BJ (cell line): ENCODE measurements at regions not wholly inside any gene's neighbourhood (a gene's known extent, or its start where the extent isn't known, plus 50 kb on each side); places are given as distances from the start of the nearest gene placed in this dataset.

Experiments used
- CTCF ChIA-PET: fragments of 350-600 bp; formaldehyde crosslinking; extraction: SDS; loops from one replicate; lab custom pipeline; 2021; ENCODE audit warnings: antibody characterized with exemption, inconsistent platforms; lab: Yijun Ruan, JAX
- POLR2A ChIA-PET: fragments of 300-600 bp; sonication (Branson Sonifier 250); formaldehyde crosslinking; extraction: SDS; loops from one replicate; lab custom pipeline; 2021; ENCODE audit warnings: antibody characterized with exemption; lab: Charles Lee
- DNase-seq: peaks from one replicate; pipeline ENCODE4 v3.0.0-alpha.2; 2011; ENCODE audit warnings: low read depth
- H3K27me3 ChIP-seq: 2 replicates; pipeline ENCODE4 v1.6.0; 2011; ENCODE audit warnings: low read length; ENCODE audit not compliant: control insufficient read depth, insufficient read depth
- H3K36me3 ChIP-seq: 2 replicates; pipeline ENCODE4 v1.5.1; 2011; ENCODE audit warnings: low read length; ENCODE audit not compliant: control insufficient read depth, insufficient read depth
- H3K4me3 ChIP-seq: 2 replicates; pipeline ENCODE4 v1.5.1; 2011; ENCODE audit warnings: low read depth, mild to moderate bottlenecking, control low read depth, low read length
- TF ChIP-seq, protein P1 (sequence below): IDR thresholded peaks from 2 replicates; pipeline ENCODE4 v1.5.1; 2011; ENCODE audit warnings: low read depth, mild to moderate bottlenecking, control low read depth, inconsistent platforms, low read length, moderate library complexity; ENCODE audit not compliant: insufficient read depth

DNA sequence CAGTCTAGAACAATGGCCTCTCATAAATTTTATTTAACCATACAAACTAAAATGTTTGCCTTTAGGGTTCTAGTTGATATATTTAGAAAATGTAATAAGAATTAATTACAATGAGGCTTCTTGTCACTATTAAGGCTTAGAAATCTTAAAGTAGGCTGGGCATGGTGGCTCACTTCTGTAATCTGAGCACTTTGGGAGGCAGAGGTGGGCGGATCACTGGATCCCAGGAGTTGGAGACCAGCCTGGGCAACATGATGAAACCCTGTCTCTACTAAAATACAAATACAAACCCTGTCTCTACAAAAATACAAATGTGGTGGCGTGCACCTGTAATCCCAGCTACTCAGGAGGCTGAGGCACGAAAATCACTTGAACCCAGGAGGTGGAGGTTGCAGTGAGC lies 99.0 kb upstream of the ADGRF1 start:
- no peak for DNase-seq
- POLR2A ChIA-PET = no interaction called here
- TF ChIP-seq, protein P1, sequence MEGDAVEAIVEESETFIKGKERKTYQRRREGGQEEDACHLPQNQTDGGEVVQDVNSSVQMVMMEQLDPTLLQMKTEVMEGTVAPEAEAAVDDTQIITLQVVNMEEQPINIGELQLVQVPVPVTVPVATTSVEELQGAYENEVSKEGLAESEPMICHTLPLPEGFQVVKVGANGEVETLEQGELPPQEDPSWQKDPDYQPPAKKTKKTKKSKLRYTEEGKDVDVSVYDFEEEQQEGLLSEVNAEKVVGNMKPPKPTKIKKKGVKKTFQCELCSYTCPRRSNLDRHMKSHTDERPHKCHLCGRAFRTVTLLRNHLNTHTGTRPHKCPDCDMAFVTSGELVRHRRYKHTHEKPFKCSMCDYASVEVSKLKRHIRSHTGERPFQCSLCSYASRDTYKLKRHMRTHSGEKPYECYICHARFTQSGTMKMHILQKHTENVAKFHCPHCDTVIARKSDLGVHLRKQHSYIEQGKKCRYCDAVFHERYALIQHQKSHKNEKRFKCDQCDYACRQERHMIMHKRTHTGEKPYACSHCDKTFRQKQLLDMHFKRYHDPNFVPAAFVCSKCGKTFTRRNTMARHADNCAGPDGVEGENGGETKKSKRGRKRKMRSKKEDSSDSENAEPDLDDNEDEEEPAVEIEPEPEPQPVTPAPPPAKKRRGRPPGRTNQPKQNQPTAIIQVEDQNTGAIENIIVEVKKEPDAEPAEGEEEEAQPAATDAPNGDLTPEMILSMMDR = no peak
- Histone ChIP-seq H3K36me3 (no peaks in the 10 kb centered on the region), H3K4me3 (no peak overlapping the region), H3K27me3 (no peaks in the 10 kb centered on the region)
- CTCF ChIA-PET = no interaction called here

- Histone ChIP-seq H3K36me3 (no peaks in the 10 kb centered on the region), H3K4me3 (no peak overlapping the region), H3K27me3 (no peaks in the 10 kb centered on the region)
- DNase-seq = no peak
- ChIA-PET POLR2A (no interaction called here), CTCF (interaction anchor here (0.8 to 1.6 kb wide), 3 partner anchors 27 to 682 kb away, joined by 3 to 5 read pairs (median 4); no protein-coding TSS in a partner anchor)
- TF ChIP-seq, protein P1 = no peak
These were observed 95.9 kb upstream of the ADGRF1 start for GRCh38 chr6:47138046-47138445.

DNA sequence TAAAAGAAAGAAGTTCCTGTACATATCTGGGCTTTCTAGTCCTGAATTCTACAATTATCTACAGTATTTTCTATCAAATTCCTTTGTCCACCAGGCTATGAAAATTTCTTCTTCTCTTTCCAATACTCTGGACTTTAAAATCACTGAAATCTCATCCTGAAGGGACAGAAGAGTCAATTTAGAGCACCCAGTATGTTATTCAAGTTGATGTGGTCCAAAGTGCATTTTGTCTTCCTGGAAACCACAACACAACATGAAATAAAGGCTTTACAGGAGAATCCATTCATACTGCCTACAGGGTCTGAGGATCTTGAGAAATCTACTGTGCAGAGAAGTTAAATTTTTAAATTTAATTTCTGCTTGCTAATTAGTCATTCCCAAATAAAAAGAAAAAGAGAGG lies 94.9 kb upstream of the ADGRF1 start:
- no peak for DNase-seq
- CTCF ChIA-PET = no interaction called here
- POLR2A ChIA-PET = no interaction called here

GRCh38 chr6:47135772-47136171 lies 93.6 kb upstream of the ADGRF1 start:
- Histone ChIP-seq H3K36me3 (no peaks in the 10 kb centered on the region), H3K4me3 (no peak overlapping the region), H3K27me3 (no peaks in the 10 kb centered on the region)
- TF ChIP-seq, protein P1 = no peak
- ChIA-PET CTCF (interaction anchor here (0.7 kb wide), 1 partner anchor 93 kb away, joined by 3 read pairs; no protein-coding TSS in a partner anchor), POLR2A (no interaction called here)
- DNase-seq = peak; percentile 50

More for the DNA sequence above, 94.9 kb upstream of the ADGRF1 start:
- Histone ChIP-seq H3K27me3 (no peaks in the 10 kb centered on the region), H3K4me3 (no peak overlapping the region), H3K36me3 (no peaks in the 10 kb centered on the region)
- TF ChIP-seq, protein P1 = no peak

DNA sequence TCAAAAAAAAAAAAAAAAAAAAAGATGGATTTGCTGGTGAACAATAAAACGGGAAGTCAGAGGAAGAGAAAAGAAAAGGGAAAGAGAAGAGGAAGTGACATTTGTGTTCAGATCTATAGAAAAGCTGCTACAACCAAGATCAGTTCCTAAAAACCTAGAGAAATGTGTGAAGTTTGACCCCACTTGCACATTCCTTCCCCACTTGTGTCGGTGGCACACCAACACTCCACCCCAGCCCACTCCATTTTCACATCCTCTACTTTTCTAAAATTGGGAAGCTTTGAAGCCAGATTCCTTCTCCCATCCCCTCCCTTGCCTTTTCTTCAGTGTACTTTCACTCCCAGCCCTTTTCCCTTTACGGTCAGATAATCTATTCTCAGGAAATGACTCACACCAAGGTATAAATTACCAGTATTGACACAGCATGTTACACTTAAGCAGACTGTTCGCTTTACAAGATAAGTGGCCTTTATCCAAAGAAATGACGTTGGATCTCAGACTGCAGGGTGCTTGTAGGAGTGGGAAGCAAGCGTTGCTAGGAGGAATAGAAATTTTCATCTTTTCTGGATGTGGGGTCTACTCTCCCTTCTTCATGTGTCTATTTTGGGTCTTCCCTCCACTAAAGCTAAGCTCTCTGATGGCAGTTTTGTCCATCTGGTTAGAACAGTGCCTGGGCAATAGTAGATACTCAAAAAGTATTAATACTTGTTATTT lies 92.5 kb upstream of the ADGRF1 start:
- peak; percentile 59 for DNase-seq
- Histone ChIP-seq H3K36me3 (no peaks in the 10 kb centered on the region), H3K27me3 (no peaks in the 10 kb centered on the region), H3K4me3 (no peak overlapping the region)
- TF ChIP-seq, protein P1 = no peak
- POLR2A ChIA-PET = interaction anchor here (0.7 kb wide), 1 partner anchor 19 kb away, joined by 13 read pairs; no protein-coding TSS in a partner anchor
- CTCF ChIA-PET = no interaction called here
